ENCODE measurements at regions not wholly inside any gene's neighbourhood (a gene's known extent, or its start where the extent isn't known, plus 50 kb on each side); places are given as distances from the start of the nearest gene placed in this dataset.

DNA sequence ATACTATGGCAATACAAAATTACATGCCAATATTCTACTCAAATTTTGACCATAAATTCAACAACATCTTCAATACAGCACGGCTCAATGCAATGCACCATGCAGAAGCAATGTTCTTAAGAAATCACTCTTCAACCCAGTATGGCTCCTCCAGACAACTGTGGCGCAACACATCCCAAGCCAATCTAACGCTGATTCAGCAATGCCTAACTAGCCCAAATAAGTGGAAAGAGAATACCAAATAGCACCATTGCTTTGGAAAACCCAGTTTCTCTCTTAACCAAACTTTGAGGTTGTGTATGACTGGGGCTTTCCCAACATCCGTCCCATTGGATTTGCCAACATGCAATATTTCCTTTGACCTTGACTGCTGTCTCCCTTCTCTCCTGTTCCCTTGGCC, 211.1 kb upstream of the TBX3 start:
- Mint-ChIP-seq H3K9me3 (peaks cover 0 to 9% (median 0%) of the 10 kb centered on the region in 7 donors), H3K4me1 (no peaks in the 10 kb centered on the region), H3K27ac (no peak overlapping the region), H3K36me3 (no peaks in the 10 kb centered on the region), H3K4me3 (no peak overlapping the region), H3K27me3 (ENCODE audit: low read depth in 3 of 3) (peaks cover 0 to 7% (median 2%) of the 10 kb centered on the region in 3 donors)
- no peak for TF ChIP-seq CTCF (IDR thresholded peaks at IDR 0.05)
- DNase-seq, result no peak
- no peaks in the 10 kb centered on the region for H3K9me3 ChIP-seq (replicated peaks in 1 of 2; ENCODE audit: control insufficient read depth in 1 of 2, insufficient read depth in 1 of 2, low read length in 2 of 2)
- H3K36me3 ChIP-seq (replicated peaks in 1 of 2; ENCODE audit: control insufficient read depth in 1 of 2, insufficient read depth in 2 of 2, low read length in 2 of 2), result no peaks in the 10 kb centered on the region
- no peaks in the 10 kb centered on the region for H3K4me1 ChIP-seq (ENCODE audit: control insufficient read depth in 1 of 2, insufficient read depth in 2 of 2, low read length in 2 of 2)
- no peaks in the 10 kb centered on the region for H3K79me2 ChIP-seq (ENCODE audit: insufficient read depth, low read length)
- 84% methylated on average over 2 of the region's 4 CpGs for WGBS (ENCODE audit: insufficient coverage)
- intact Hi-C loops (cut with micrococcal nuclease), result no loop called here
- H4K20me1 ChIP-seq (ENCODE audit: insufficient read depth, low read length), result no peaks in the 10 kb centered on the region
- no peak overlapping the region for H3K27ac ChIP-seq (ENCODE audit: low read depth in 1 of 2, low read length in 2 of 2)
- H3K27me3 ChIP-seq (ENCODE audit: control insufficient read depth in 2 of 2, insufficient read depth in 2 of 2, low read length in 2 of 2), result peaks cover 0 to 5% of the 10 kb centered on the region in 2 donors
- H2AFZ ChIP-seq (ENCODE audit: insufficient read depth, low read depth, low read length, poor library complexity, severe bottlenecking), result no peak overlapping the region
- H3K9ac ChIP-seq (ENCODE audit: insufficient read depth, low read length, poor library complexity, severe bottlenecking), result no peak overlapping the region
- H3K4me3 ChIP-seq (replicated peaks in 1 of 3; ENCODE audit: low read depth in 2 of 3, low read length in 3 of 3), result no peak overlapping the region
- no peak overlapping the region for H3K4me2 ChIP-seq (replicated peaks; ENCODE audit: extremely low read depth, low read length, poor library complexity, severe bottlenecking)

GRCh38 chr12:114894076-114894475, 210.1 kb upstream of the TBX3 start:
- no peaks in the 10 kb centered on the region for H3K4me1 Mint-ChIP-seq
- peak overlapping the region in 1 of 7 donors; percentile 22 for H3K27ac Mint-ChIP-seq
- 86% methylated on average over 2 of the region's 3 CpGs for WGBS (ENCODE audit: insufficient coverage)
- no peak overlapping the region for H3K4me2 ChIP-seq (replicated peaks; ENCODE audit: extremely low read depth, low read length, poor library complexity, severe bottlenecking)
- intact Hi-C loops (cut with micrococcal nuclease), result no loop called here
- no peak overlapping the region for H2AFZ ChIP-seq (ENCODE audit: insufficient read depth, low read depth, low read length, poor library complexity, severe bottlenecking)
- no peak overlapping the region for H3K4me3 Mint-ChIP-seq
- H4K20me1 ChIP-seq (ENCODE audit: insufficient read depth, low read length), result no peaks in the 10 kb centered on the region
- no peaks in the 10 kb centered on the region for H3K9me3 ChIP-seq (replicated peaks in 1 of 2; ENCODE audit: control insufficient read depth in 1 of 2, insufficient read depth in 1 of 2, low read length in 2 of 2)
- H3K36me3 Mint-ChIP-seq, result no peaks in the 10 kb centered on the region
- H3K4me3 ChIP-seq (replicated peaks in 1 of 3; ENCODE audit: low read depth in 2 of 3, low read length in 3 of 3), result no peak overlapping the region
- H3K4me1 ChIP-seq (ENCODE audit: control insufficient read depth in 1 of 2, insufficient read depth in 2 of 2, low read length in 2 of 2), result no peaks in the 10 kb centered on the region
- no peak for TF ChIP-seq CTCF (IDR thresholded peaks at IDR 0.05)
- H3K9me3 Mint-ChIP-seq, result peaks cover 0 to 4% (median 0%) of the 10 kb centered on the region in 7 donors
- no peaks in the 10 kb centered on the region for H3K79me2 ChIP-seq (ENCODE audit: insufficient read depth, low read length)
- no peak overlapping the region for H3K9ac ChIP-seq (ENCODE audit: insufficient read depth, low read length, poor library complexity, severe bottlenecking)
- H3K27me3 Mint-ChIP-seq (ENCODE audit: low read depth in 3 of 3), result peaks cover 2 to 9% (median 3%) of the 10 kb centered on the region in 3 donors
- no peaks in the 10 kb centered on the region for H3K36me3 ChIP-seq (replicated peaks in 1 of 2; ENCODE audit: control insufficient read depth in 1 of 2, insufficient read depth in 2 of 2, low read length in 2 of 2)
- peaks cover 0 to 8% of the 10 kb centered on the region in 2 donors for H3K27me3 ChIP-seq (ENCODE audit: control insufficient read depth in 2 of 2, insufficient read depth in 2 of 2, low read length in 2 of 2)
- no peak for DNase-seq
- no peak overlapping the region for H3K27ac ChIP-seq (ENCODE audit: low read depth in 1 of 2, low read length in 2 of 2)
